ENCODE measurements at regions not wholly inside any gene's neighbourhood (a gene's known extent, or its start where the extent isn't known, plus 50 kb on each side); places are given as distances from the start of the nearest gene placed in this dataset.

- H3K4me2 ChIP-seq (ENCODE audit: low read length, poor library complexity, severe bottlenecking) = no peak overlapping the region
- no peak overlapping the region for H2BK12ac ChIP-seq (ENCODE audit: low read length in 2 of 2)
- no peak overlapping the region for H3K18ac ChIP-seq (ENCODE audit: low read depth in 1 of 2, low read length in 2 of 2)
- no peak for DNase-seq
- no peak overlapping the region for H3K4ac ChIP-seq (ENCODE audit: low read depth in 1 of 2, low read length in 2 of 2)
- H3K9ac ChIP-seq (ENCODE audit: low read length) = no peak overlapping the region
- no peak overlapping the region for H2AK5ac ChIP-seq (ENCODE audit: low read length, severe bottlenecking)
- H4K91ac ChIP-seq (ENCODE audit: low read length) = no peak overlapping the region
- H3K36me3 ChIP-seq (ENCODE audit: control insufficient read depth in 1 of 2, insufficient read depth in 2 of 2, low read depth in 1 of 2, low read length in 2 of 2) = no peaks in the 10 kb centered on the region
- no peak overlapping the region for H2AFZ ChIP-seq (ENCODE audit: low read depth, low read length)
- WGBS = 100% methylated on average over 2 of the region's 3 CpGs
- H3K27me3 ChIP-seq (ENCODE audit: control insufficient read depth in 1 of 2, insufficient read depth in 1 of 2, low read length in 2 of 2) = no peaks in the 10 kb centered on the region
- no peaks in the 10 kb centered on the region for H3K4me1 ChIP-seq (ENCODE audit: control insufficient read depth, insufficient read depth, low read depth, low read length)
- H2BK15ac ChIP-seq (ENCODE audit: low read depth, poor library complexity, severe bottlenecking) = no peak overlapping the region
- H3K79me1 ChIP-seq (replicated peaks; ENCODE audit: low read length, poor library complexity, severe bottlenecking) = no peaks in the 10 kb centered on the region
- H3K4me3 ChIP-seq (ENCODE audit: insufficient read depth in 1 of 2, low read depth in 1 of 2, low read length in 2 of 2) = no peak overlapping the region
- no peaks in the 10 kb centered on the region for H3K9me3 ChIP-seq (ENCODE audit: control insufficient read depth, low read length)
- no peak overlapping the region for H4K8ac ChIP-seq (ENCODE audit: low read length)
- no peak overlapping the region for H2BK5ac ChIP-seq (ENCODE audit: low read depth, low read length, poor library complexity, severe bottlenecking)
- no peak overlapping the region for H2BK120ac ChIP-seq (ENCODE audit: low read depth, low read length)
- H3K14ac ChIP-seq (ENCODE audit: low read length in 2 of 2) = no peak overlapping the region
- no peak overlapping the region for H3K23ac ChIP-seq (ENCODE audit: low read length in 2 of 2)
- no peak overlapping the region for H3K27ac ChIP-seq (ENCODE audit: low read length, poor library complexity, severe bottlenecking)
Measured at GRCh38 chr2:195428673-195429072, 228.4 kb upstream of the SLC39A10 start.

GRCh38 chr2:195425328-195425727 lies 231.7 kb upstream of the SLC39A10 start:
- Histone ChIP-seq H3K9me3 (ENCODE audit: control insufficient read depth, low read length) (no peaks in the 10 kb centered on the region), H2BK5ac (ENCODE audit: low read depth, low read length, poor library complexity, severe bottlenecking) (no peak overlapping the region), H2AFZ (ENCODE audit: low read depth, low read length) (no peak overlapping the region), H3K4ac (ENCODE audit: low read depth in 1 of 2, low read length in 2 of 2) (no peak overlapping the region), H4K91ac (ENCODE audit: low read length) (no peak overlapping the region), H3K9ac (ENCODE audit: low read length) (no peak overlapping the region), H3K4me1 (ENCODE audit: control insufficient read depth, insufficient read depth, low read depth, low read length) (no peaks in the 10 kb centered on the region), H3K4me2 (ENCODE audit: low read length, poor library complexity, severe bottlenecking) (no peak overlapping the region), H3K36me3 (ENCODE audit: control insufficient read depth in 1 of 2, insufficient read depth in 2 of 2, low read depth in 1 of 2, low read length in 2 of 2) (no peaks in the 10 kb centered on the region), H2BK15ac (ENCODE audit: low read depth, poor library complexity, severe bottlenecking) (no peak overlapping the region), H2BK12ac (ENCODE audit: low read length in 2 of 2) (no peak overlapping the region), H3K4me3 (ENCODE audit: insufficient read depth in 1 of 2, low read depth in 1 of 2, low read length in 2 of 2) (no peak overlapping the region), H3K23ac (ENCODE audit: low read length in 2 of 2) (no peak overlapping the region), H3K27ac (ENCODE audit: low read length, poor library complexity, severe bottlenecking) (no peak overlapping the region), H3K18ac (ENCODE audit: low read depth in 1 of 2, low read length in 2 of 2) (no peak overlapping the region), H2BK120ac (ENCODE audit: low read depth, low read length) (no peak overlapping the region), H4K8ac (ENCODE audit: low read length) (no peak overlapping the region), H3K79me1 (replicated peaks; ENCODE audit: low read length, poor library complexity, severe bottlenecking) (no peaks in the 10 kb centered on the region), H3K14ac (ENCODE audit: low read length in 2 of 2) (no peak overlapping the region), H3K27me3 (ENCODE audit: control insufficient read depth in 1 of 2, insufficient read depth in 1 of 2, low read length in 2 of 2) (no peaks in the 10 kb centered on the region), H2AK5ac (ENCODE audit: low read length, severe bottlenecking) (no peak overlapping the region)
- WGBS = no CpG with 5 or more reads among the region's 1 CpG
- no peak for DNase-seq

GRCh38 chr2:195419033-195419432 lies 238.0 kb upstream of the SLC39A10 start:
- Histone ChIP-seq H3K27me3 (ENCODE audit: control insufficient read depth in 1 of 2, insufficient read depth in 1 of 2, low read length in 2 of 2) (no peaks in the 10 kb centered on the region), H4K8ac (ENCODE audit: low read length) (no peak overlapping the region), H2AK5ac (ENCODE audit: low read length, severe bottlenecking) (no peak overlapping the region), H2BK15ac (ENCODE audit: low read depth, poor library complexity, severe bottlenecking) (no peak overlapping the region), H3K9me3 (ENCODE audit: control insufficient read depth, low read length) (no peaks in the 10 kb centered on the region), H2AFZ (ENCODE audit: low read depth, low read length) (no peak overlapping the region), H3K14ac (ENCODE audit: low read length in 2 of 2) (no peak overlapping the region), H3K4me1 (ENCODE audit: control insufficient read depth, insufficient read depth, low read depth, low read length) (no peaks in the 10 kb centered on the region), H3K18ac (ENCODE audit: low read depth in 1 of 2, low read length in 2 of 2) (no peak overlapping the region), H3K27ac (ENCODE audit: low read length, poor library complexity, severe bottlenecking) (no peak overlapping the region), H3K9ac (ENCODE audit: low read length) (no peak overlapping the region), H2BK5ac (ENCODE audit: low read depth, low read length, poor library complexity, severe bottlenecking) (no peak overlapping the region), H3K23ac (ENCODE audit: low read length in 2 of 2) (no peak overlapping the region), H2BK120ac (ENCODE audit: low read depth, low read length) (no peak overlapping the region), H3K4me3 (ENCODE audit: insufficient read depth in 1 of 2, low read depth in 1 of 2, low read length in 2 of 2) (no peak overlapping the region), H3K36me3 (ENCODE audit: control insufficient read depth in 1 of 2, insufficient read depth in 2 of 2, low read depth in 1 of 2, low read length in 2 of 2) (no peaks in the 10 kb centered on the region), H4K91ac (ENCODE audit: low read length) (no peak overlapping the region), H3K4ac (ENCODE audit: low read depth in 1 of 2, low read length in 2 of 2) (no peak overlapping the region), H3K4me2 (ENCODE audit: low read length, poor library complexity, severe bottlenecking) (no peak overlapping the region), H2BK12ac (ENCODE audit: low read length in 2 of 2) (no peak overlapping the region), H3K79me1 (replicated peaks; ENCODE audit: low read length, poor library complexity, severe bottlenecking) (no peaks in the 10 kb centered on the region)
- DNase-seq = no peak
- WGBS = 100% methylated on average over 1 of the region's 2 CpGs

DNA sequence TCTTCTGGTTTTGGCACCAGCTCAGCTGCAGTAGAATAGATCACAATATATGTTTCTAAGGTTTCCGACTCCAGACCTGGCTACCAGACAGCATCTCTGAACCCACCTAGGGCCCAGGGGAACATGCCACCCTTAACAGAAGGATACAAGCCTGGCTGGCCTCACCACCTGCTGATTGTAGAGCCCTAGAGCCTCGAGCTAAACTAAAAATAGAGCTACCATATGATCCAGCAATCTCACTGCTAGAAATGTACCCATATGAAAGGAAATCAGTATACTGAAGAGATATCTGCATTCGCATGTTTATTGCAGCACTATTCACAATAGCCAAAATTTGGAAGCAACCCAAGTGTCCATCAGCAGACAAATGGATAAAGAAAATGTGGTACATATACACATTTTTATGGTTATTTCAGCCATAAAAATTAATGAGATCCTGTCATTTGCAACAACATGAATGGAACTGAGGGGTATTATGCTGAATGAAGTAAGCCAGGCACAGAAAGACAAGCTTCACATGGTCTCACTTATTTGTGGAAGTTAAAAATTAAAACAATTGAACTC lies 242.4 kb upstream of the SLC39A10 start:
- H3K18ac ChIP-seq (ENCODE audit: low read depth in 1 of 2, low read length in 2 of 2) = no peak overlapping the region
- no peak overlapping the region for H3K4me2 ChIP-seq (ENCODE audit: low read length, poor library complexity, severe bottlenecking)
- no peak overlapping the region for H2AK5ac ChIP-seq (ENCODE audit: low read length, severe bottlenecking)
- no peak overlapping the region for H3K23ac ChIP-seq (ENCODE audit: low read length in 2 of 2)
- H3K4me1 ChIP-seq (ENCODE audit: control insufficient read depth, insufficient read depth, low read depth, low read length) = no peaks in the 10 kb centered on the region
- no peak overlapping the region for H2AFZ ChIP-seq (ENCODE audit: low read depth, low read length)
- no peaks in the 10 kb centered on the region for H3K9me3 ChIP-seq (ENCODE audit: control insufficient read depth, low read length)
- H3K9ac ChIP-seq (ENCODE audit: low read length) = no peak overlapping the region
- WGBS = 72% methylated on average over 2 of the region's 3 CpGs
- no peak overlapping the region for H4K8ac ChIP-seq (ENCODE audit: low read length)
- no peak overlapping the region for H4K91ac ChIP-seq (ENCODE audit: low read length)
- H2BK5ac ChIP-seq (ENCODE audit: low read depth, low read length, poor library complexity, severe bottlenecking) = no peak overlapping the region
- no peak overlapping the region for H3K27ac ChIP-seq (ENCODE audit: low read length, poor library complexity, severe bottlenecking)
- no peak for DNase-seq
- H3K4me3 ChIP-seq (ENCODE audit: insufficient read depth in 1 of 2, low read depth in 1 of 2, low read length in 2 of 2) = no peak overlapping the region
- no peaks in the 10 kb centered on the region for H3K27me3 ChIP-seq (ENCODE audit: control insufficient read depth in 1 of 2, insufficient read depth in 1 of 2, low read length in 2 of 2)
- no peak overlapping the region for H3K14ac ChIP-seq (ENCODE audit: low read length in 2 of 2)
- no peak overlapping the region for H2BK15ac ChIP-seq (ENCODE audit: low read depth, poor library complexity, severe bottlenecking)
- no peak overlapping the region for H2BK120ac ChIP-seq (ENCODE audit: low read depth, low read length)
- H2BK12ac ChIP-seq (ENCODE audit: low read length in 2 of 2) = no peak overlapping the region
- H3K36me3 ChIP-seq (ENCODE audit: control insufficient read depth in 1 of 2, insufficient read depth in 2 of 2, low read depth in 1 of 2, low read length in 2 of 2) = no peaks in the 10 kb centered on the region
- H3K79me1 ChIP-seq (replicated peaks; ENCODE audit: low read length, poor library complexity, severe bottlenecking) = no peaks in the 10 kb centered on the region
- H3K4ac ChIP-seq (ENCODE audit: low read depth in 1 of 2, low read length in 2 of 2) = no peak overlapping the region
